ENCODE measurements at regions not wholly inside any gene's neighbourhood (a gene's known extent, or its start where the extent isn't known, plus 50 kb on each side); places are given as distances from the start of the nearest gene placed in this dataset.

DNA sequence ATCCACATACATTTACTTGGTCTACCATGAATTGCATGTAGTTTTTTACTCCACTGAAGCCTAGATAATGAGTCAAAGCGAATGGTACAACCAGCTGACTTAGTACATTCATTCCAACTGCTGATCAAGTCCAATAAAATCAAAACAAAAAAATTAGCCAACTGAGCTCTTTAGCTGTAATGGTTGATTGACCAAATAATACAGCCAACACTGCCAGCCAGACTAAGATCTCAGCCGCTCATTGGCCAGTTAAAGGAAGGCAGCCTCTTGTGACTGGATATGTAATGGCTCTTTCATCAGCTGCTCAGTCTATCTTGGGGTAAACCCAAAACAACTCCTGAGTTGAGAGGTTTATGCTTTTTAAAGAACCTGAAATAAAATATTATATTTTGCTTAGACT lies 204.3 kb upstream of the RSPO3 start:
- Histone ChIP-seq H3F3A (ENCODE audit: insufficient read depth, low read length) (no peaks in the 10 kb centered on the region), H3K79me2 (ENCODE audit: insufficient read depth, low read length) (no peaks in the 10 kb centered on the region), H3K4me1 (ENCODE audit: insufficient read depth, low read length, severe bottlenecking) (no peaks in the 10 kb centered on the region), H3K9ac (ENCODE audit: low read length) (no peak overlapping the region), H3K27me3 (ENCODE audit: insufficient read depth, low read length) (no peaks in the 10 kb centered on the region), H3K9me2 (ENCODE audit: low read depth, low read length) (no peaks in the 10 kb centered on the region), H3K9me3 (ENCODE audit: low read length) (no peaks in the 10 kb centered on the region), H2AFZ (ENCODE audit: low read length) (no peak overlapping the region), H4K20me1 (ENCODE audit: insufficient read depth, low read length) (no peaks in the 10 kb centered on the region), H3K36me3 (ENCODE audit: insufficient read depth, low read length) (no peaks in the 10 kb centered on the region), H3K27ac (ENCODE audit: low read depth, low read length, poor library complexity, severe bottlenecking) (no peak overlapping the region), H3K4me2 (ENCODE audit: low read length) (no peak overlapping the region), H3K4me3 (ENCODE audit: low read depth, low read length, poor library complexity, severe bottlenecking) (no peak overlapping the region)
- TF ChIP-seq EZH2 (IDR thresholded peaks at IDR 0.05; ENCODE audit: borderline replicate concordance, low read length), result no peak

DNA sequence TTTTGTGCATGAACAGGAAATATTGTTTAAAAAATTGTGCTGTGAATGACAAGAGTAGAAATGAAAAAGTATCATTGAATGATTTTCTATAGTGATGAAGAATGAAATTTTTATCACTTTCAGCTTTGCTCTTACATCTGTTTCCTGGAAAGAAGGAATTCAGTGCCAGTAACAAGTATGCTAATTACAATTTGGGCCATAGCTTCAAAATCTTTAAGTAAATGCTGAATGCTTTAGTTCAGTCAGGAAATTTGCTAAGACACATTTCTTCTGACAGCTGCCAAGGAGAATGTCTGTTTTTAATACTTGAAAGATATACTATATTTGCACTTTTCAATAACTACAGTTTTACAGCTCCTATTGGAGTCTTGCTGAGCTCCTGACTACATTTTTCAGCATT lies 203.7 kb upstream of the RSPO3 start:
- Histone ChIP-seq H3K4me2 (ENCODE audit: low read length) (no peak overlapping the region), H3K36me3 (ENCODE audit: insufficient read depth, low read length) (no peaks in the 10 kb centered on the region), H3K4me3 (ENCODE audit: low read depth, low read length, poor library complexity, severe bottlenecking) (no peak overlapping the region), H3K27me3 (ENCODE audit: insufficient read depth, low read length) (no peaks in the 10 kb centered on the region), H3K79me2 (ENCODE audit: insufficient read depth, low read length) (no peaks in the 10 kb centered on the region), H3K4me1 (ENCODE audit: insufficient read depth, low read length, severe bottlenecking) (no peaks in the 10 kb centered on the region), H3K9me2 (ENCODE audit: low read depth, low read length) (no peaks in the 10 kb centered on the region), H2AFZ (ENCODE audit: low read length) (no peak overlapping the region), H3K9ac (ENCODE audit: low read length) (no peak overlapping the region), H3F3A (ENCODE audit: insufficient read depth, low read length) (no peaks in the 10 kb centered on the region), H3K27ac (ENCODE audit: low read depth, low read length, poor library complexity, severe bottlenecking) (no peak overlapping the region), H3K9me3 (ENCODE audit: low read length) (no peaks in the 10 kb centered on the region), H4K20me1 (ENCODE audit: insufficient read depth, low read length) (no peaks in the 10 kb centered on the region)
- no peak for TF ChIP-seq EZH2 (IDR thresholded peaks at IDR 0.05; ENCODE audit: borderline replicate concordance, low read length)
- TF ChIP-seq, protein P1, sequence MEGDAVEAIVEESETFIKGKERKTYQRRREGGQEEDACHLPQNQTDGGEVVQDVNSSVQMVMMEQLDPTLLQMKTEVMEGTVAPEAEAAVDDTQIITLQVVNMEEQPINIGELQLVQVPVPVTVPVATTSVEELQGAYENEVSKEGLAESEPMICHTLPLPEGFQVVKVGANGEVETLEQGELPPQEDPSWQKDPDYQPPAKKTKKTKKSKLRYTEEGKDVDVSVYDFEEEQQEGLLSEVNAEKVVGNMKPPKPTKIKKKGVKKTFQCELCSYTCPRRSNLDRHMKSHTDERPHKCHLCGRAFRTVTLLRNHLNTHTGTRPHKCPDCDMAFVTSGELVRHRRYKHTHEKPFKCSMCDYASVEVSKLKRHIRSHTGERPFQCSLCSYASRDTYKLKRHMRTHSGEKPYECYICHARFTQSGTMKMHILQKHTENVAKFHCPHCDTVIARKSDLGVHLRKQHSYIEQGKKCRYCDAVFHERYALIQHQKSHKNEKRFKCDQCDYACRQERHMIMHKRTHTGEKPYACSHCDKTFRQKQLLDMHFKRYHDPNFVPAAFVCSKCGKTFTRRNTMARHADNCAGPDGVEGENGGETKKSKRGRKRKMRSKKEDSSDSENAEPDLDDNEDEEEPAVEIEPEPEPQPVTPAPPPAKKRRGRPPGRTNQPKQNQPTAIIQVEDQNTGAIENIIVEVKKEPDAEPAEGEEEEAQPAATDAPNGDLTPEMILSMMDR (IDR thresholded peaks at IDR 0.05; ENCODE audit: low read length), result no peak

DNA sequence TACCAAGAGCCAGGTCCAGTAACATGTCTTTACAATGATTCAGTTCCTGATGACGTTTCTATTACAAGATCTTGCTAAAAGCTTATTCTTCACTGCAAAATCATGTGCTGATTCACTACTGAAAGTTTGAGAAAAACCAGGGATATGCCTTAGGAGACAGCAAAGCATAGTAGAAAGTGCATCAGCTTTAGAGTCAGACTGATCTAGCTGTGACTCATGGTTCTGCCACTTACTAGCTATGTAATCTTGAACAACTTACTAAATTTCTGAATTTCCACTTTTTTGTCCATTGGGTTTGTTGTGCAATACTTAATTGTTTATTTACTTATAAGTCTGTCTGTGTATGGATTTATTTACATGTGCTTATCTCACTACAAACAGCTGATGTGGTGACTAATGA lies 198.5 kb upstream of the RSPO3 start:
- no peaks in the 10 kb centered on the region for H3K9me2 ChIP-seq (ENCODE audit: low read depth, low read length)
- H3K4me3 ChIP-seq (ENCODE audit: low read depth, low read length, poor library complexity, severe bottlenecking), result no peak overlapping the region
- H3K9ac ChIP-seq (ENCODE audit: low read length), result no peak overlapping the region
- no peaks in the 10 kb centered on the region for H3K36me3 ChIP-seq (ENCODE audit: insufficient read depth, low read length)
- H3K27ac ChIP-seq (ENCODE audit: low read depth, low read length, poor library complexity, severe bottlenecking), result no peak overlapping the region
- no peak for TF ChIP-seq EZH2 (IDR thresholded peaks at IDR 0.05; ENCODE audit: borderline replicate concordance, low read length)
- TF ChIP-seq, protein P1 (IDR thresholded peaks at IDR 0.05; ENCODE audit: low read length), result no peak
- no peaks in the 10 kb centered on the region for H4K20me1 ChIP-seq (ENCODE audit: insufficient read depth, low read length)
- H3K27me3 ChIP-seq (ENCODE audit: insufficient read depth, low read length), result no peaks in the 10 kb centered on the region
- no peaks in the 10 kb centered on the region for H3K4me1 ChIP-seq (ENCODE audit: insufficient read depth, low read length, severe bottlenecking)
- no peaks in the 10 kb centered on the region for H3K79me2 ChIP-seq (ENCODE audit: insufficient read depth, low read length)
- H3K4me2 ChIP-seq (ENCODE audit: low read length), result no peak overlapping the region
- H2AFZ ChIP-seq (ENCODE audit: low read length), result no peak overlapping the region
- H3K9me3 ChIP-seq (ENCODE audit: low read length), result no peaks in the 10 kb centered on the region
- no peaks in the 10 kb centered on the region for H3F3A ChIP-seq (ENCODE audit: insufficient read depth, low read length)

DNA sequence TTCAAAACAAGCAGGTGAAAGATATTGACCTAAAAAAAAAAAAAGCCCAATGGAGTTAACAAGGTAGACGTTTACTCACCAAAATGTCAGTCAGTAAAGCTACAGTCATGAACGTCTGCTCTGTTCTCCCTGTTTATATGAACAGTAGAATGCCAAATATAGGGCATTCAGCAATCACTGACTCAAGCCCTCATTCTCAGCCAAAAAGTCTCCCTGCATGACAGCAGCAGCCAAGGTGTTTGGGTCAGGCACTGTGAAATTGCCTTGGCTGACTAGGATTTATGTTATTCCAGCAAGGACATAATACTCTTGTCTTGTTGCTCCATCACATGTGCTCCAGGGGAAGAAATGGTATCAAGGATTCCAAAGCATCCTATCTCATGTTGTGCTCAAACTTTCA lies 194.7 kb upstream of the RSPO3 start:
- no peak overlapping the region for H3K27ac ChIP-seq (ENCODE audit: low read depth, low read length, poor library complexity, severe bottlenecking)
- no peaks in the 10 kb centered on the region for H3K9me3 ChIP-seq (ENCODE audit: low read length)
- H3K4me2 ChIP-seq (ENCODE audit: low read length), result no peak overlapping the region
- no peaks in the 10 kb centered on the region for H3K27me3 ChIP-seq (ENCODE audit: insufficient read depth, low read length)
- TF ChIP-seq, protein P1 (IDR thresholded peaks at IDR 0.05; ENCODE audit: low read length), result no peak
- no peak for TF ChIP-seq EZH2 (IDR thresholded peaks at IDR 0.05; ENCODE audit: borderline replicate concordance, low read length)
- no peaks in the 10 kb centered on the region for H4K20me1 ChIP-seq (ENCODE audit: insufficient read depth, low read length)
- H3F3A ChIP-seq (ENCODE audit: insufficient read depth, low read length), result no peaks in the 10 kb centered on the region
- H3K4me1 ChIP-seq (ENCODE audit: insufficient read depth, low read length, severe bottlenecking), result no peaks in the 10 kb centered on the region
- no peak overlapping the region for H2AFZ ChIP-seq (ENCODE audit: low read length)
- H3K79me2 ChIP-seq (ENCODE audit: insufficient read depth, low read length), result no peaks in the 10 kb centered on the region
- H3K36me3 ChIP-seq (ENCODE audit: insufficient read depth, low read length), result no peaks in the 10 kb centered on the region
- no peaks in the 10 kb centered on the region for H3K9me2 ChIP-seq (ENCODE audit: low read depth, low read length)
- no peak overlapping the region for H3K9ac ChIP-seq (ENCODE audit: low read length)
- no peak overlapping the region for H3K4me3 ChIP-seq (ENCODE audit: low read depth, low read length, poor library complexity, severe bottlenecking)

Measured in OCI-LY1 (cell line).